ENCODE measurements at regions not wholly inside any gene's neighbourhood (a gene's known extent, or its start where the extent isn't known, plus 50 kb on each side); places are given as distances from the start of the nearest gene placed in this dataset.

DNA sequence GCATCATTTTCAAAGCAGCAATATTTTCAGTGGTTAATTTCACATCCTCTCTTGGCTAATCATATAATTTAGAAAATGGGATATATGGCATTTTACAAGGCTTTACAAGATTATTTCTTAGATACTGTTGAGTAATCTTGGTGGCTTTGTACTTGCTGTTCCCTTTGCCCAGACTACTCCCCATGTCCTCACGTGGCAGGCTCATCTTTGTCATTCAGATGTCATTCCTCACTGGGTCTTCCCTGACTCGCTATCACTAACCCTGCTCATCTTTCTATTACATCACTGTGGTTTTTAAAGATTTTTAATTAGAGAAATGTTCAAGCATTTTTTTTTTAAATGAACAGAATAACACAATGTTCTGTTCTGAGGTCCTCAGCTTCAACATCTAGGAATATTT lies 240.0 kb upstream of the IRX5 start:
- CTCF ChIA-PET = no interaction called here
- DNase-seq = no peak

DNA sequence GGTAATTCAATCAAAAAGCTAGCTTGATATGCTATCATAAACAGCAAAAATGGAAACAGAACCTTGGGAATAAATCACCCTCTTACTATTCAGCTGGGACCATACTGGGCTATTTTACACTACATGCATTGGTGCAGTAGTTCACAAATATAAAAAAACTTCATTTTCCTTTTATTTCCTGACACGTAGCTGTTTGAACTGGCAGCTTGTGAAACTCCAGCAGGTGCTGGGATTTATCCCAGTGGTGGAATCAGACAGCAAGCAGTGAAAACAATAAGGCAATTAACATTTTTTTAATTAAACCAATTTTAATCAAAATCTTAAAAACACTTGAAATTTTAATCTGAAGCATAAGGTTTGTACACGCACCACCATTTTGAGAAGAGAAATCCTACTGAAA lies 240.4 kb upstream of the IRX5 start:
- TF ChIP-seq, protein P1, sequence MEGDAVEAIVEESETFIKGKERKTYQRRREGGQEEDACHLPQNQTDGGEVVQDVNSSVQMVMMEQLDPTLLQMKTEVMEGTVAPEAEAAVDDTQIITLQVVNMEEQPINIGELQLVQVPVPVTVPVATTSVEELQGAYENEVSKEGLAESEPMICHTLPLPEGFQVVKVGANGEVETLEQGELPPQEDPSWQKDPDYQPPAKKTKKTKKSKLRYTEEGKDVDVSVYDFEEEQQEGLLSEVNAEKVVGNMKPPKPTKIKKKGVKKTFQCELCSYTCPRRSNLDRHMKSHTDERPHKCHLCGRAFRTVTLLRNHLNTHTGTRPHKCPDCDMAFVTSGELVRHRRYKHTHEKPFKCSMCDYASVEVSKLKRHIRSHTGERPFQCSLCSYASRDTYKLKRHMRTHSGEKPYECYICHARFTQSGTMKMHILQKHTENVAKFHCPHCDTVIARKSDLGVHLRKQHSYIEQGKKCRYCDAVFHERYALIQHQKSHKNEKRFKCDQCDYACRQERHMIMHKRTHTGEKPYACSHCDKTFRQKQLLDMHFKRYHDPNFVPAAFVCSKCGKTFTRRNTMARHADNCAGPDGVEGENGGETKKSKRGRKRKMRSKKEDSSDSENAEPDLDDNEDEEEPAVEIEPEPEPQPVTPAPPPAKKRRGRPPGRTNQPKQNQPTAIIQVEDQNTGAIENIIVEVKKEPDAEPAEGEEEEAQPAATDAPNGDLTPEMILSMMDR (IDR thresholded peaks at IDR 0.05; ENCODE audit: unreplicated experiment) = no peak
- H3K27ac Mint-ChIP-seq (ENCODE audit: unreplicated experiment) = no peak overlapping the region
- peaks cover 3% of the 10 kb centered on the region for H3K9me3 Mint-ChIP-seq (ENCODE audit: low read depth, unreplicated experiment)
- no peak overlapping the region for H3K4me3 Mint-ChIP-seq (ENCODE audit: low read depth, unreplicated experiment)
- DNase-seq = no peak
- peaks cover 37% of the 10 kb centered on the region for H3K27me3 Mint-ChIP-seq (ENCODE audit: unreplicated experiment)
- CTCF ChIA-PET = no interaction called here
- intact Hi-C loops (cut with micrococcal nuclease; ENCODE audit: unreplicated experiment) = no loop called here
- BruUV-seq (replicated peaks) = no TSS peak
- H3K36me3 Mint-ChIP-seq (ENCODE audit: insufficient read depth, unreplicated experiment) = no peaks in the 10 kb centered on the region
- no peaks in the 10 kb centered on the region for H3K4me1 Mint-ChIP-seq (ENCODE audit: low read depth, unreplicated experiment)

More for the DNA sequence above, 240.0 kb upstream of the IRX5 start:
- no peaks in the 10 kb centered on the region for H3K36me3 Mint-ChIP-seq (ENCODE audit: insufficient read depth, unreplicated experiment)
- TF ChIP-seq, protein P1 (IDR thresholded peaks at IDR 0.05; ENCODE audit: unreplicated experiment) = no peak
- no peak overlapping the region for H3K27ac Mint-ChIP-seq (ENCODE audit: unreplicated experiment)
- intact Hi-C loops (cut with micrococcal nuclease; ENCODE audit: unreplicated experiment) = no loop called here
- peaks cover 3% of the 10 kb centered on the region for H3K9me3 Mint-ChIP-seq (ENCODE audit: low read depth, unreplicated experiment)
- H3K4me1 Mint-ChIP-seq (ENCODE audit: low read depth, unreplicated experiment) = no peaks in the 10 kb centered on the region
- peaks cover 33% of the 10 kb centered on the region for H3K27me3 Mint-ChIP-seq (ENCODE audit: unreplicated experiment)
- H3K4me3 Mint-ChIP-seq (ENCODE audit: low read depth, unreplicated experiment) = no peak overlapping the region
- BruUV-seq (replicated peaks) = no TSS peak

DNA sequence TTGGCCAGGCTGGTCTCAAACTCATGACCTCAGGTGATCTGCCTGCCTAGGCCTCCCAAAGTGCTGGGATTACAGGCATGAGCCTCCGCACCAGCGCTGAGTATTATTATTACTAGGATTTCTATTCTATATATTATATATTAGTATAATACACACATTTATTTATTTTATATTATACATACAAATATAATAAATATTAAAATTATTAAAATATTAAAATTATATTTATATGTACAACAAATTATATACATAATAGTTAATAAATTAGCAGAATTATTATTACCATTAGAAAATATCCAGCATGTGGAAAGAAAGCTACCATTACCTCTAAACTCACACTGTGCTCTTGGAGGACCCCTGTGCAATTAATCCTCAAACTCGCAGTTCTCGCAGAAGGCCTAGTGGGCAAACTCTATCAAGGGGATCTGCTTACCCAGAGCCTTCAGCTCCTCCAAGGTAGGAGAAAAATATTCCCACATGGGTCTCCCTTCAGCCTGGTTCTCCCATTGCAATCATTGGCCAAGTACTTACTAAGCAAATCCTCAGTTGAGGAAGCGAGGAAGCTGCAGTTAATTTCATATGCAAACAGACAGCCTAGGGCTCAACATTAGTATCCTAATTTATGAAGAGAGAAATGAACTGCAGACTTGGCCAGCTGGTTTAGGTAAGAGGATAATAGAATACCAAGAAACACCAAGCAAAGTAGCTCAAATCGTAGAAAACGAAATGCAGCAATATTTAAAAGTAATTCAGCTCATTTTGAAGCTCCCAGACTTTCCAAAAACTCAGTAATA lies 241.4 kb upstream of the IRX5 start:
- no peak for DNase-seq
- TF ChIP-seq, protein P1 (IDR thresholded peaks at IDR 0.05; ENCODE audit: unreplicated experiment) = no peak
- H3K9me3 Mint-ChIP-seq (ENCODE audit: low read depth, unreplicated experiment) = peaks cover 3% of the 10 kb centered on the region
- H3K27ac Mint-ChIP-seq (ENCODE audit: unreplicated experiment) = no peak overlapping the region
- CTCF ChIA-PET = no interaction called here
- no TSS peak for BruUV-seq (replicated peaks)
- H3K4me3 Mint-ChIP-seq (ENCODE audit: low read depth, unreplicated experiment) = no peak overlapping the region
- H3K4me1 Mint-ChIP-seq (ENCODE audit: low read depth, unreplicated experiment) = no peaks in the 10 kb centered on the region
- intact Hi-C loops (cut with micrococcal nuclease; ENCODE audit: unreplicated experiment) = no loop called here
- no peaks in the 10 kb centered on the region for H3K36me3 Mint-ChIP-seq (ENCODE audit: insufficient read depth, unreplicated experiment)
- peaks cover 47% of the 10 kb centered on the region for H3K27me3 Mint-ChIP-seq (ENCODE audit: unreplicated experiment)

DNA sequence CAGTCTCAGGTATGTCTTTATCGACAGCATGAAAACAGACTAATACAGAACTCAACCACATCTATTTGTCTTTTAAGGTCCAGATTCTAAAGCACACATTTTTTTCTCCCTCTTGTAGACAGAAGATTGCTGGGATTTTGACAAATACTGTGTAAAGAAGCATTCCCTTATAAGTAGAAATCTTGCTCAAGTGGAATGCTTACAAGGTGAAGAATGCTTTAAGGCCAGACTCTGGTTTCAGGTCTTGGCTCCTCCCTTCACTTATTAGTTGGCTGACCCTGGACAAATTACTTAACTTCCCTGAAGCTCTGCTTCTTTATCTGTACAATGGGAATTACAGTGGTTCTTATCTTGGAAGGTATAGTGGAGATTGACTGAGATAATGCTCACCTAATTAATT lies 242.3 kb upstream of the IRX5 start:
- DNase-seq = no peak
- no peak overlapping the region for H3K27ac Mint-ChIP-seq (ENCODE audit: unreplicated experiment)
- peaks cover 55% of the 10 kb centered on the region for H3K27me3 Mint-ChIP-seq (ENCODE audit: unreplicated experiment)
- H3K4me1 Mint-ChIP-seq (ENCODE audit: low read depth, unreplicated experiment) = no peaks in the 10 kb centered on the region
- CTCF ChIA-PET = no interaction called here
- H3K4me3 Mint-ChIP-seq (ENCODE audit: low read depth, unreplicated experiment) = no peak overlapping the region
- TF ChIP-seq, protein P1 (IDR thresholded peaks at IDR 0.05; ENCODE audit: unreplicated experiment) = no peak
- H3K36me3 Mint-ChIP-seq (ENCODE audit: insufficient read depth, unreplicated experiment) = no peaks in the 10 kb centered on the region
- no TSS peak for BruUV-seq (replicated peaks)
- intact Hi-C loops (cut with micrococcal nuclease; ENCODE audit: unreplicated experiment) = no loop called here
- peaks cover 3% of the 10 kb centered on the region for H3K9me3 Mint-ChIP-seq (ENCODE audit: low read depth, unreplicated experiment)
